DMS53 (cell line): ENCODE measurements at regions not wholly inside any gene's neighbourhood (a gene's known extent, or its start where the extent isn't known, plus 50 kb on each side); places are given as distances from the start of the nearest gene placed in this dataset.
"Not testable (repeated sequence)": the region's sequence is repeated elsewhere in the genome, so short reads cannot be mapped to it uniquely, and the experiment has no call there.

Experiments
- DNase-seq: peaks from one replicate; lab custom pipeline; 2025; lab: John Stamatoyannopoulos, UW

DNA sequence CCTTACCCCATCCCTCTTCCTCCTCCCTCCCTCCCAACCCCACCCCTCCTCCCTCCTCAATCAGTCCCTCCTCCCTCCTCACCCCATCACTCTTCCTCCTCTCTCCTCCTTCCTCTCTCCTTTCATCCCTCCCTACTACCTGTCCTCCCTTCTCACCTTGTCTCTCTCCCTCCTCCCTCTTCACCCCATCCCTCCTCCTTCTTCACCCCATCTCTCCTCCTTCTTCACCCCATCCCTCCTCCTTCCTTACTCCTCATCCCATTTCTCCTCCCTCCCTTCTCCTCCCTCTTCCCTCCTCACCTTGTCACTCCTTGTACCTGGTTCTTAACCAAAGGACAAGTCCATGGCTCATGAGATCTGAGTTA, 222.4 kb downstream of the TTLL2 start:
- no peak for DNase-seq

DNA sequence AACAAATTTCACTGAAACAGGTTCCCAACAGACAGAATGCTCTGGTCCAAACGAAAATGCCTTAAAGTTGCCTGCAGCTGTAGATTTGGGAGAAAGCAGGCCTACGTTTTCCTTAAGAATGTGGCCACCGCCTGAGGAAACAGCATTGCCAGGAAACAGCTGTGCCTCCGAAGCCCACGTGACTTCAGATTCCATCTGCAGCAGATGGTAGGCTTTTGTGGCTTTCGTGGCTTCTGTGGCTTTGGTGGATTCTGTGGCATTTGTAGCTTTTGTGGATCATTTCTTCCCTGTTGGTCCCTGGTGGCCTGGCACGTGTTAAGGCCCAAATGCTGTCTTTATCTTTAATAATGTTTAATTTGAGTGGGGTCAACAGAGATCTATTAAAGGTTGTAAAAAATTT, 222.9 kb downstream of the TTLL2 start:
- peak; percentile 18 for DNase-seq

DNA sequence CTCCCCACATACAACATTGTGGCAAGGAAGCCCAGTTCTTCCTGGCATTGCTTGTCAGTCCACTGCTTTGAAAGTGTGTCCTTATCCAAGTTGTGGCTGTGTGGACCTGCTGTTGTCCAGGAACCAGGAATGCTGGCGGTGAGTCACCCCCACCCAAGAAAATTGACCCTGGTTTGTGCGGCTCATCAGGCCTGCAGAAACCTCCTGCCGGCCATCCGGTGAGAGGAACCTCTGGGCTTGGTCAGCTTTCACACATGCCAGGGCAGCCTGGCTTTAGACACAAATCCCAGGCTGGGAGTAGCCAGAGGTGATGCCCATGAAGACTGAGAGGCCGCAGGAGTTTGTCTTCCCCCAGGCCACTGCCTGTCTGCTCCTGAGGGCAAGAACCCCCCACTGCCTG, 223.6 kb downstream of the TTLL2 start:
- DNase-seq, result no peak

DNA sequence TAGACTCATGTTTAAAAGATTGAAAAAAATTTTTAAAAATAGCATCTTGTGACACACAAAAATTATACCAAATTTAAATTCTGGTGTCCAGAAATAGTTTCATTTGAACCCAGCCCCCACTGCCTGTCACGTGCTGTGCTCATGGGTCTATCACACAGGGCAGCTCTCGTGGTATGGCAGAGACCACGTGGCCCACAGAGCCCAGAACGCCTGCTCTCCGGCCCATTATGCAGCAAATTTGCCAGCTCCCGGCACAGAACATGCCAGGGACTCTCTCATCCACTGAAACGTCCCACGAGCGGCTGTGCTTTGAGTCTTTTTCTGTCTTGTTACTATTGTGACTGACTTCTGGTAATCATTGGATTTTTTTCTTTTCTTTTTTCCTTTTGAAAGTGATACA, 224.3 kb downstream of the TTLL2 start:
- DNase-seq, result no peak

DNA sequence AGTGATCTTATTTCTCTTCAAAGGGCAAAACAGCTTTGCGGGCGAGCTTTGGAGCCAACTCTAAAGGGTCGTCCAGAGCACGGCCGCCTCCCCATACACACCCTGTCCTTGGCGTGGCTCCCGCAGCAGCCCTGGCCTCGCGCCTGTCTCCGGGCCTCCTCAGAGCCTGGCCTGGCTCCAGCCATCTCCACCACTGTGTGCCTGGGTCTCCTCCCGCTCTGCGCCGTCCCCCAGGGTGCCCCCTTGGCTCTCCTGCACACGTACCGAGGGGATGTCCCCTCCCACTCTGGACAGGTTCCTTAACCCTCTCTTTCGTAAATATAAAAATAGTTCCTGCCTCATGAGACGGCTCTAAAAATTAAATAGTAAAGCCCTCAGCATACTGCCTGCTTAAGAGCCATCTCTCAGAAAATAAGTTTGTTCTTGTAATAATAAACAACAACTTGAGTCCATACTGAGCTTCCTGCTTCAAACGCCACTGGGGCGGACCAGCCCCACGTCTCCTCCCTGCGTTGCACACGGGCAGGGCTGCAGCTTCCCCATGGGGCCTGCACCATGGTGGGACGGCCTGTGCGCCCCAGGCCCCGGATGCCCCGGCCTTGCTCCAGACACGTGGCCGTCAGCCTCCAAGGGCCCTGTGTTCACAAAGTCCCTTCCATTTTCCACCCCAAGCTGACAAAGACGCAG, 226.2 kb downstream of the TTLL2 start:
- no peak for DNase-seq

DNA sequence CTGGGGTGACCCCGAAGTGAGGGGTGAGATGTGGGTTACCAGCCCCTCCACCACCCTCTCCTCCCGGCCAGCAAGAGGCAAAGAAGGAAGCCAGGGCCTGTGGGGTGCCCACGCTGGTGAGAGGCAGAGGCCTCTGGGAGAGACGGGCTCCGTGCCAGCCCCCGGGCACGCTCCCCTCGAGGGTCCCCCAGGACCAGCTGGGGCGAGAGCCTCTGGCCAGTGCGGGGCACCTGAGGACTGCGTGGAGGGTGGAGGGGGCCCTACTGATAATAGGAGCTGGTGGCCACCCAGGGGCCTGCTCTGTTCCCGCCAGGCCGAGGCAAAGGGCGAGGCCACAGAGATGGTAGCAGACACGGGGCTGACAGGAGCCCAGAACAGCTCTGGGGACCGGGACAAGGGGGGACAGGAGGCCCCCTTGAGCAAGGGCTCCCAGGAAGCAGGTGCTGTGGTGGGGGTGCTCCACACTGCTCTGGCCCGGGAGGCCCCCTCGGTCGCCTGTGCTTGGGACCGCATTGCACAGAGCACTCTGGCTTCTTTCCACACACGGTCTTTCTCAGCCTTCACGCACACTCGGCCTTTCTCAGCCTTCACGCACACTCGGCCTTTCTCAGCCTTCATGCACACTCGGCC, 226.9 kb downstream of the TTLL2 start:
- DNase-seq, result no peak

DNA sequence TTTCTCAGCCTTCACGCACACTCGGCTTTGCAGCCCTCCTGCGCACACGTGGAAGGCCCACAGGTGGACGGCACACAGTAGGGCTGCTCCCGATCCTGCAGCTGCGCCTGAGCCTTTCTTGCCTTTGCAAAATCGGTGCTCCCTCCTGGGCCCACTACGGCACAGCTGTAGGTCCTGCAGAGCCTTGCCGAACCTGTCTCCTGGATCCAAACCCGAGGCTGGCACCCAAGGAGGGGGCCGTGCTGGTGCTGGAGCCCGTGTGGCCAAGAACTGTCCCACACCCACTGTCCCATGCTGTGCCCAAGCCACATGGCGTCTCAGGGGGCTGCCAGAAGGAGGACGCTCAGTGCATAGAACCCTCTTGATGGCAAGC, 227.4 kb downstream of the TTLL2 start:
- DNase-seq, result no peak

DNA sequence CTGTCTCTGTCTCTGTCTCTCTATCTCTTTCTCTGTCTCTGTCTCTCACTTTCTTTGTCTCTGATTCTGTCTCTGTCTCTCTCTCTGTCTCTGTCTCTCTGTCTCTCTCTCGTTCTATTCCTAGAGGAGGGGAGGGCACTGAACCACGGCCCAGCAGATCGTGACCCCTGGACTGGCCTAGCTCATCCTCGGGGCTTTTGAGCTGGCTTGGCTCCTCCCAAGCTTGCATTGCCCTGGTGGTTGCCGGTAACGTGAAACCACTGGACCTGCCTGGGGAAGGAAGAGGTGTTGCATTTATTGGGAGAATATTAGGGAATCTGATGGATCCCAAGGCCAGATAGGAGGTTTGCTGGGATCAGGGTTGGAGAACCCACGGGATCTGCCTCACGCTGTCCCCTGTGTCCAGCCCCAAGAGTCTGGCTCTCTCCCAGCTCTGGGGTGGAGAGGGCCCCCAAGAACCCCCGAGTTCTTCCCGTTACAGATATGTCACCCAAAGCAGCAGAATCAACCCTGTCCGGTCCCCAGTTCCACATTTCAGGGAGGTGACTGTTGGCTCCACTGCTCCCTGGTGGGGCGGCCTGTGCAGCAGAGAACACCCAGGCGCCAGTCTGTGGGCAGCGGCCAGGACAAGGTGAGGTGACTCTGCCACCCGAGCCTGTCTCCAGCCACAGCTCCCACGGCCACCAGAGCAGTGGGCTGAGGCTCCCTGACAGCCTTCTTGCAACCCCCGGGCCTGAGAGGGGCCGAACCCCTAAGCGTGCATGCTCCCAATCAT, 228.3 kb downstream of the TTLL2 start:
- DNase-seq, result no peak

DNA sequence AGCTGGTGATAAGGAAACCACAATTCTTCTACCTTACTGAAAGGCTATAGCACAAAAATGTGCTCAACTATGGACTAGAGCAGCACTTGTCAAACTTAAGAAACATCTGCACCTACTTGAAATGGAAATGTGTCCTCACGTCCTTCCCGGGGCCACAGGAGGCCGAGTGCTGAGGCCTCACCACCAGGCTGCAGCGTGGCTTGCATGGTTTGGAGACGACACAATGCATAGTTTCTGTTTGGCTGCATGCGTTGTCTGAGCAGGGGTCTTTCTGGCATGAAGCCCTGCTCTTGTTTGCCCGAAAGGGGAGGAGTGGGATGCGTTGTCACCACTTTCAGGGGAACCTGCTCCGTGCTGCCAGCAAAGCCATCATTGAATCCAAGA, 228.8 kb downstream of the TTLL2 start:
- DNase-seq, result no peak

DNA sequence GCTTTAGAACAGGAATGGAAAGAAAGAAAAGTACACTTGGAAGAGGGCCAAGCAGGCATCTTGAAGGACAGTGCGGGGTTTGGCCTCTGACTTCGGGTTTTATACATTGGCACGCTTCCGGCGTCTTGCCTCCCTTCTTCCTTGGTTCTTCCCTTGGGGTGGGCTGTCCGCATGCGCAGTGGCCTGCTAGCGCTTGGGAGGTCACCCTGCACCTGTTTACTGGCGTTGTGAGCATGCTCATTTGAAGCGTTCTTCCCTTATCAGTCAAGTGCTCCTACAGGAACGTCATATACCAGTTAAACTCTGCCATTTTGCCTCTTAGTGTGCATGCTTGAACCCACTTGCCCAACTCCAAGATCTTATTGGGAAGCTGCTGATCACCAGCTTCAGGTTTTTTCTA, 230.0 kb downstream of the TTLL2 start:
- DNase-seq, result no peak

DNA sequence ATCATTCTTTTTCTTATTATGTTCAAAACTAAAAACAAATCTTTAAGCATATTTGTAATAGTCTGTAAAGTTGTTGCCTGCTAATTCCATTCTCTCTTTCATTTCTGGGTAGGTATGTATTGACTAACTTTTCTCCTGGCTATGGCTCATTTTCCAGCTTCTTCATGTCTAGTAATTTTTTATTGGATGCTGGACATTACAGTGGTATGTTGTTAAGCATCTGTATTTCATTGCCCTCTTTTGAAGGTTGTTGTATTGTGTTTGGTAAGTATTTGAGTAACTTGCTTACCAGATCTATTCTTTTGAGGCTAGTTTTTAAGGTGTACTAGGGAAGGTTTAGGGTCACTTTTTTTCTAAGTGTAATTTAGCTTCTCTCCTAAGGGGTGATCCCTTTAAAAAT, 230.9 kb downstream of the TTLL2 start:
- DNase-seq, result no peak

DNA sequence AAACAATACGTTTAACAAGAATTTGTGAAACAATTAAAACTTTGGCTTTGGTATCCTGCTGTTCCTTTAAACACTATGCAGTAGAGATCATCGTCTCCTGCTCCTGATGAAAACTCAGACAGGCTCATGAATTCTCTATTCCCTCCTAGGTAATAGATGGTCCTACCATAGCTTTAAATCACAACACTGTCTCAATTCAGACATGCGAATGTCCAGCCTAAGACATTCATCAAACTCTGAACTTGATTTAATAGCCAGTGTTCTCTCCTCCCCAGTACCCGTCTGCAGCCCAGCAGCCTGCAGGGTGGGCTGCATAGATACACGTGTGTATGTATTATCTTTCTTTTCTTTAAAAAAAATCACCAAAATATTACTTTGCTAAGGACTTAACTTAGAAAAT, 232.8 kb downstream of the TTLL2 start:
- no peak for DNase-seq

DNA sequence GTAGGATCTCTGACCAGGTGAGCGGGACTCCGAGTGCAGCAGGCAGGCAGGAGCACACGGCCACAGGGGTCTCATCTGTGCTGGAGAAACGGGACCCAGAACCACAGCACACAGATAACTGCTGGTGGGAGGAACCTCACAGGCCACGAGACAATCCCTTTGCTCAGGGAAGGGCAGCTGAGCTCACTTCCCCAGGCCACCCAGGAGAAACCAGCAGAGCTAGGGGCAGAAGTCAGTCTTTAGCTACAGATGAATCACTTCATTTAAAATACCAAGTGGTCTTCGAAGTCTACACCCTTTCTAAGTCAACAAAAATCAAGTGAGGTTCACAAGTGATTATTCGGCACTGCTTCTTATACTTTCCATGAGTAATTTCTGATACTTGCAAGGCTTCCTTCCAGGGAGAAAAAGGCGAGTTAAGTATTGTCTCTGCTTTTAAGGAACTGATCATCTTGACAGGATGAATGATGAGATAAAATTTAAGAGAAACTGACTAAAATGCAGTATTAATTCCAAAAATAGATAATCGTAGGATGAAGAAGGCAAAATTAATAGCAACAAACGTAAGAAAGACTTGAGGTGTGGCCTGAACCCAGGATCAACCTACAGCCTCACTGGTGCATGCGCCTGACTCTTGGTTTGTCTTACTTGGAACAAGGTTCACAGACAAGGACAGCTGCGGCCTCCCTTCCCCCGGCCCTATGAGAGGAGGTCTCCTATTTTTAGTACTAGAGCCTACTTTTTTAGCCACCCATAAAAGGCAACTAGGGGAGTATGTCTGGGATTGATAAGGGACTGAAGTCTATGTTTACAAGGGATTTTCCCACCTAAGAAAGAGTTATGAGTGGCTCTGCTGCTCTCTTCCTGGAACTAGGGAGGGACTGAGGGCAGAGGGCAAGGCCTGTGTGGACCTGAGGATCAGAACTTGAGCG, 233.6 kb downstream of the TTLL2 start:
- DNase-seq, result no peak

DNA sequence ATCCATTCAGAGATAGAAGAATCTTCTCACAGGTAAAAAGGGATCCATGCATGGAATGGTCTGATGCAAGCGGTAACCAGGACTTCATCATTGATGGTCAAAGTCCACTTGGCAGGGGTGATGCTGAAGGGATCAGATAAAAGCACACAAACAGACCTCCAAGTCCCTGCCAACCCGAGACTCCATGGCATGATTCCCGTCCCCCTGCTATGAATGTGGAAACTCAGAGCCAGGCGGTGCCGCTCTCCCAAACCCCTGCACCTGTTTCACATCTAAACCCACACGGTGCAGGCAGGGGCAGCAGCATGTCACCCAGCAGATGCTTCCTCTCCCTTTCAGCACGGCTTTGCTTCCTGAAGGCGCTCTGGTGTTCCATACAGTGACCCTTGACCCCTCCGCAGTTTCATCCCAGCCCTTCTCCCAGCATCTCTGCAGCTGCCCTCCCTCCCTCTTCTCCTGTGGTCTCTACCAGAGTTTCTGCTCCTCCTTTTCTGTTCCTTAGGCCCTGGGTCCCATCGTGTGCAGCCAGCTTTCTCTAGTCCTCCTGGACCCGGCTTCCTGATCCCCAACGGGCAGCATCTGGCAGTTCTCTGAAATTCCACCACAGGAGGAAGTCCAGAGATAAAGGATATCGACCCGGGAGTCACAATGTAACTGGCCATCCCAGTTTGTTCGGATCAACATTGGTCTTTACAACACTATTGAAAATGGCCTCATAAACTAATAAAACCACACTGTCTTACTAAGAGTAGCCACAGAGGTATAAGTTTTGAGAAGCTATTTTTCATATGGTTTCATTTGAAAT, 235.0 kb downstream of the TTLL2 start:
- peak; percentile 74 for DNase-seq

DNA sequence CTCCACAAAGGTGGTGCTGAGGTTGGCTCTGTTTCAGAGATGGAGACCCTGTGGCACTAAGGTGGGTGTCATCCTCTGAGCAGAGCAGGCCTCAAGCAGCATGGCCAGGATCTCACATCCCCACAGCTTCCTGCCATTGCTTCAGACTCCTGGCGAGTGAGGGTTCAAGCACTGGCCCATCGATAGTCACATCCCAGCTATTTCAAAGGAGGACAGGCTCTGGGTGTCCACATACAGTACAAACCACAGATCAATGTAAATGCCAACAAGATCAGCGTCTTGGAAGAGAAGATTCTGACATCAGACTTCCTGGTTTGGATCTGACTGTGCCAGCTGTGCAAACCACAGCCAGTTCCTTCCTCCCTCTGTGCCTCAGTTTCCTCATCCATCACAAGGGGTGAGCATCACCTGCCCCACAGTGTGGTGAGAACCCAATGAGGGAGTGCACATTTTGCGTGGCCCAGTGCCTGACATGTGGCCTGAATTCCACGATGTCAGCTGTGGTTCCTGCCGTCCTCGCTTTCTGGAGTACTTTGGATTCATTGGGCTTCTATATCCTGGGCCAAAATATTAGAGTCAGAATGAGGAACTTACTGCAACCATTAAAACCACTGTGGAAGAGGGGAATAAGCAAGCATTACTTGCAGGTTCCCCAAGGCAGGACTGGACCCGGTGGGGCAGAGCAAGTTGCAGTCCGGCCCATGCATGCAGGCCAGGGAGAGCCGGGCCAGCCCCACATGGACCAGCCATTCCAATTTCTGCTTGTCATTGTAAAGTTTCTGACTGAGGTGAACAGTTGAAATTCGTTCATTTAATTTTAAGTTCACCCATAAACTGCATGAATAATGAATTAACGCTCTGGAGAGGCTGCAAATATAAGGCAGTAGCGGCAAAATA, 236.0 kb downstream of the TTLL2 start:
- no peak for DNase-seq

DNA sequence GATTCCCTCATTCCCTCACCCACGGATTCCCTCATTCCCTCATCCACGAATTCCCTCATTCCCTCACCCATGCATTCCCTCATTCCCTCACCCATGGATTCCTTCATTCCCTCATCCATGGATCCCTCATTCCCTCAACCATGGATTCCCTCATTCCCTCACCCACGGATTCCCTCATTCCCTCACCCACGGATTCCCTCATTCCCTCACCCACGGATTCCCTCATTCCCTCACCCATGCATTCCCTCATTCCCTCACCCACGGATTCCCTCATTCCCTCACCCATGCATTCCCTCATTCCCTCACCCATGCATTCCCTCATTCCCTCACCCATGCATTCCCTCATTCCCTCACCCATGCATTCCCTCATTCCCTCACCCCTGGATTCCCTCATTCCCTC, 238.0 kb downstream of the TTLL2 start:
- DNase-seq, result not testable (repeated sequence)

DNA sequence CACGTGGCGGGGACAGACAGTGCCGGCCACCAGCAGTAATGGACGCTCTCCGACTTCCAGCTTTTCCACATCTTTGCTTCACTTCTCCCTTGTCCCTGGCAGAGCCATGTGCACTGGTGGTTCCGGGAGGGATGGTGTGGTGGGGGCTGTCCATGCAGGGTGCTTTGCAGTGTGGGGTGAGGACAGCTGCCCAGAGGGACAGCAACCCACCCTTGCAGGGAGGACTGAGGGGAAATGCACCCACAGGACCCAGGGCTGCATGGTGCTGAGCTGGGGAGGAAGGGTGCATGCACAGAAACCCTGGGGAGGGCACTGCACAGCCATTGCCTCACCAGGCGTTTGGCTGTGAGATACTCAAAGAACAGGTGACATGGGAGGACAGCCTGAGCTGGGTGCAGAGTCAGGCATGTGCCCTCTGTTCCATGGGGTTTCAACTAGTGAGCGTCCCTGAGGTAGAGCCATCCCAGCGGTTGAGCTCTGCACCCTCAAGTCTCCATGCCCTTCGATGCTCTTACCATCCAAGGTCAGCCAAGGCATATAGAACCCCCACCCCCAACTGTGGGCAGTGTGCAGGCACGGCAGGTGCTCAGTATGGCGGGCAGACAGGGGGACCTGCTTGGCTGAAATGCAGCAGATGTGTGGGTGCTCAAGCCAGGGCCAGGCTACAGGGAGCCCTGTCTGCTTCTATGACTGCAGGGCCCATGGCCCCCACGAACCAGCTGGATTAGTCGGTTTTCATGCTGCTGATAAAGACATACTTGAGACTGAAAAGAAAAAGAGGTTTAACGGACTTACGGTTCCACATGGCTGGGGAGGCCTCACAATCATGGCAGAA, 239.7 kb downstream of the TTLL2 start:
- DNase-seq, result no peak

DNA sequence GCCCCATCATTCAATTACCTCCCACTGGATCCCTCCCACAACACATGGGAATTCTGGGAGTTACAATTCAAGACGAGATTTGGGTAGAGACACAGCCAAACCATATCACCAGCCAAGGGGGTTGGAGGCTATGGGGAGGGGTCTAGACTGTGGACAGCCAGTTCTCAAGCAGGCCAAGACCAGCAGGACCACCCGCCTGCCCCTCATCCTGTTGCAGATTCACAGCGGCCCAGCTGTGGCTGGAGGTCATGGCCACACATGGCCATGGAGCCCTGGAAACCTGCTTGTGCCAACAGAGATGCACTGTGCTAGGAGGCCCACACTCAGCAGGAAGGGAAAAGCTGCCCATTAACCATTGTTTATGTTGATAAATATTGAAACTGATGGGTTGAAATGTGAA, 240.5 kb downstream of the TTLL2 start:
- DNase-seq, result no peak

DNA sequence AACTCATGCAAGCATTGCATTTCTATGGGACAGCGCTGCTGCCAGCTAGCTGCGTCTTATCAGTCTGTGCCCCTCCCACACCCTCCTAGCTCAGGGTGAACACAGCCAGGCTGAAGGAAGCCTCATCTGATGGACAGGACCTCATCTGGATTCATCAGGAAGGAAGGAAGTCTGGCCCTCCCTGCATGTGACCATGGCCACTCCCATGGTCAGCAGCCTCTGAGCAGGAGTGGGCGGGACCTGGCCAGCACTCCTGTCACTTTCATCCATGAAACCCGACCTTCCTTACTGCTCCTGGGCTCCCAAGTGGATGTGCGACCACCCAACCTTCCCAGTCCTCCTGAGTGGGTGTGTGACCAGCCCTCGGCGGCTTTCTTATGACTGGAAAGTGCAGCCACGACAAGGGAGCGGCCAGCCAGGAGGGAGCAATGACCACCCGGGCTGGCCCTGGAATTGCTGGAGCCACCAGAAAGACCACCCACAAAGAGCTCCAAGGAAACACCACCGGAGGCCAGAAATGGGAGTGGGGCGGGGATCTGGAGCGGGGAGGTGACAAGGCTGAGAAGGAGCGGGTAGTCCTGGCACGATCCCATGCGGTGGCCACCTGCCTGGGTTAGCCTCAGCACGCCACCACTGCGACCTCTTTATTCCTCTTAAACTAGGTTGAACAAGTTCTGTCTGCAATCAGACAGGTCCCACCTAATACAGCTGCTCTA, 241.2 kb downstream of the TTLL2 start:
- DNase-seq, result no peak
